GM18867 (cell line): ENCODE measurements at regions not wholly inside any gene's neighbourhood (a gene's known extent, or its start where the extent isn't known, plus 50 kb on each side); places are given as distances from the start of the nearest gene placed in this dataset.
A peak's percentile ranks its signal among the peaks of the same experiment; 100 is the strongest.

Experiments
- ATAC-seq: cut with Tn5 transposase; IDR thresholded peaks from one replicate; pipeline ENCODE4 v1.9.1; 2021; ENCODE audit warnings: mild to moderate bottlenecking, moderate library complexity; ENCODE audit not compliant: unreplicated experiment

DNA sequence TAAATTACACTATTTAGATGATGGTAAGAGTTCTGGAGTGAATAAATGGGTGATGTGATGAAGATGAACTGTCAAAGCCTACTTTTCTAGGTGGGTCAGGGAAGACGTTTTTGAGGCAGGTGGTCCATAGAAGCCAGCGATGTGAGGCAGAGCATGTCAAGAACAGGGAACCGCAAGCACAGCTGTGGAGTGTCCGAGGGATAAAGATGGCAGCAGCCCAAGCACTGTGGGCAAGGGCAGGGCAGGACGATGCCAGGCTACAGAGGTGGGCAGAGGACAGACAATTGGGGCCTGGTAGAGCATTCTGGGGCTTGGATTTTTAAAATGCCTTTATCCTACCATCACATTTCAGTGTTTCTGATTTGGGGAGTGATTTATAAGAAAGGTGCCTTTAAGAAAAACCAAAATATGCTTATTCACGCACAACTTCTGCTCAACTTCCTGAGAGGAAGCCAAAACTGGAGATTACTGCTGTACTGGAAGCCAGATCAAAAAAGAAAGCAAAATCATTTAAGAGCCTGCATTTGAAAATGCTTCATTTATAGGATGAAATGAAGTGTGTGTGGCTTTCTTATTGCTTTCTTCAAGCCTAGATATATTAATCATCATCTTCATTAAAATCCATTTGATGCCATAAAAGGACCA lies 119.0 kb upstream of the WDR17 start:
- no peak for ATAC-seq

DNA sequence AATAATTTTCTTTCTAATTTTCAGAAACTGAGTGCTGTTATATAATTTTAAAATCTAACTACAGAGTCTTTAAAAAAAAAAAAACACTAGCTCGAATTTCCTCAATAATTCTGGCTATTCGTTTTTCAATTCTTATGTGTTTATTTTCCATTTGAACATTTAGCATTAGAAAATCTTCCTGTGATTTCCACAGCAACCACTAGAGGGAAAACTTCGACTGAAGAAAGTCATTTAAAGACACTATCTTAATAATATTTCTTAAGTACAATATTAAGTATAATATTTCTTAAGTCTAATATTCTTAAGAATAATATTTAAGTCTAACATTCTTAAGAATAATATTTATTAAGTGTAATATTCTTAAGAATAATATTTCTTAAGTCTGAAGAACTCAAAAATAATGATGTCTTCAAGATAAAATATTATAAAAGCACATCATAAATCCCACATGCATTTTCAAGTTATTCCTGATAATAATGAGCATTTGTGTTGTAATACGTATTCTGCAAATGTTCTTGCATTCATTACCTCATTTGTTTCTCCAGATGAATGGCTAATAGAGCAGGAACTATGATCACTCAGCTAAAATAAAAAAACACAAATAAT lies 118.4 kb upstream of the WDR17 start:
- ATAC-seq: peak; percentile 66

DNA sequence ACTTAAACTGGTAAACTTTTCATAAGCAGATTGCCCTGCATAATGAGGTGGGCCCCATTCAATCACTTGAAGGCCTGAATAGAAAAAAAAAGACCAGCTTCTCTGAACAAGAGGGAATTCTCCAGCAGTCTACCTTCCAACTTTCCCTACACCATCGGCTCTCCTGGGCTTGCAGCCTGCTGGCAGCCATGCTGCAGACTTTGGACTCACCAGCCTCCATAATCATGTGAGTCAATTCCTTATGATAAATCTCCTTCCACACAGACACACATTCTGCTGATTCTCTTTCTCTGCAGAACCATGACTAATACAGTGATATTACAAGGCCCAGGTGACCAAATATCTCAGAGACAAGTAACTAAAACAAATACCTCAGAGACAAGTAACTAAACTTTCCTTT lies 113.8 kb upstream of the WDR17 start:
- no peak for ATAC-seq

DNA sequence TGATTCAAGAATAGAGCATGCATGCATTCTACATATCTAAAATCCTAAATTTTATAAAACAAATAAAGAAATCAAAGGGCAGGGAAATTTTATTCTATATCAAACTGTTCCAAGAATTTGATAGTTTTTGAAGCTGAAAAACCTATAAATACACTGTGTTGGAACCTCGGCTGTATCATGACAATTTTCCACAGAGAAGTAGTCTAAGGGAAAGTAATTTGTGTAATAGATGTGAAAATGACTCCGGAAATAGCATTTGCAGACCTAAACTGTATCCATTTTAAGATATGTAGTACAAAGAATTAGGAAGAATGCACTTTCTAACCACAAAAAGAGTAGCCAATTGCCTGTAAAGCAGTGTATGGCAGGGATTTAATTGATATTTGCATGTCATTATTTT lies 112.5 kb upstream of the WDR17 start:
- ATAC-seq: no peak

DNA sequence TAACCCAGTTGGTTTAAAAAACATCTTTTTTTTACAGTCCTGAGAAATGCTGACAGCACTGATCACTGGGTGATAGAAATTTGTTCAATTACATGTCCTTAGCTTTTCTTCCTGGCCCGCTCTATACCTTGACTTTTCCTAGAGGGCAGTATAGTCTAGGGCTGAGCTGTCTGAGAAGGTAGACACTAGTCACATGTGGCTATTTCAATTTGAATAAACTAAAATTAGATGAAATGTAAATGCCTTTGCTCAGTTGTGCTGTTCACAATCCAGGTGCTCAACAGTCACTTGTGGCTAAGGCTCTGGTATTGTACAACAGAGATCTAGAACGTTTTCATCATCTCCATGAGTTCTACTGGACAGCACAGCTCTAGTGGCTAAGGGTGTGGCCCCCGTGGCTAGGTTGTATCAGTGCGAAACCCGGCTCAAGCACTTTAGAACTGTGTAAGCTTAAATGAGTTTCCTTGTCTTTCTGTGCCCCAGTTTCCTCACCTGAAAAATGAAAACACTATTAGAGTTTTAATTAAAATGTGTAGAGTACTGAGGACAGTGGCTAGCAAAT lies 111.6 kb upstream of the WDR17 start:
- peak; percentile 97 for ATAC-seq

DNA sequence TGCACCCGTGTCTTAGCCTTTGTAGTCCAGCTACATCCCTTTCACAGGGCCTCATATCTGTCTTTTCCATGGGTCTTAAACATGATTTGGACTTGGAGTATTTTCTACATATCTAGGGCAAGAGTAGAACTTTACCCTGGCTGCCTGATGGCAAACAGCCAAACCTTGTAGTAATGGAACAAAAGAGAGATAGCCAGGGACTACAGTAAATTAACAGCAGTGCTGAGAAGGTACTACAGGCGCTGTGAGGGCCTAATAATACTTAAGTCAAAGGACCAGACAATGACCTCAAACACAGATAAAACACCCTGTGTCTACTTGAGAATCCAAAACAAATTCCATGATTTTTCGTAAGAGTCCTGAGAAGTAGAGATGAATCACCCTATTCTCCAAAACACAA lies 111.0 kb upstream of the WDR17 start:
- ATAC-seq: no peak

DNA sequence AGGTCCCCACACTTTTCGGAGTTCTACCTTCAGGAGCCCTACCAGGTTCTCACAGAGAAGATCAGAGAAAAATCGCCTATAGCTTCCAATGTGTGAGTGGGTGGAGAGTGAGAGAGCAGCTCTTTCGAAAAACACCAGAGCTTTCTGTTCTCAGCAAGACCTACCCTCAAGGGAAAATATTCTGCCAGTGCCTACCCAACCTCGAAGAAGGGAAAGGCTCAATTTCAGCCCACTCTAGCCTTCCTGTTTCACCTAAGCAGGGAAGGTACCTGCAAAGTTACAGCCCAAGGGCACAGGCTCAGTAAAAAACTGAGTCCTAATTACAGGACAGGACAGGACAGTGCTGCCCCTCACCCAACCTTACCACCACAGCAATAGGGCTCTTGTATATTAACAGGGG lies 104.0 kb upstream of the WDR17 start:
- ATAC-seq: peak; percentile 87

DNA sequence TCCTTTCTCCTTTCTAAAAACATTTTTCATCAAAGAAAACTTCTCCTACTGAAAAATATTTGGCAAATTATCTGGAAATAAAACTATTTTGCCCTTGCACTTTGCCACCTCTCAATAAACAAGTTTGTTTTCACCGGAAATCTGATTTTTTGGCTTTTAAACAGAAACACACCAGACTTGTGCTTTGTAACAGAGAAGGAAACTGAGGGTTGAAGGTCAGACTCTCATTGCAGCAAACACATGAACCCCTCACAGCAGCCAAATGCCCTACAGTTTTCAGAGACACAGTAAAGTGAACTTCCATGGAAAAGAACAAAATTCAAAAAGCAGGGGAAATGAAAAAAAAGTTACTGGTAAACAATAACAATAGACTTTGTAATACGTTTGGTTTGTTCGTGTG lies 95.6 kb upstream of the WDR17 start:
- ATAC-seq: no peak

DNA sequence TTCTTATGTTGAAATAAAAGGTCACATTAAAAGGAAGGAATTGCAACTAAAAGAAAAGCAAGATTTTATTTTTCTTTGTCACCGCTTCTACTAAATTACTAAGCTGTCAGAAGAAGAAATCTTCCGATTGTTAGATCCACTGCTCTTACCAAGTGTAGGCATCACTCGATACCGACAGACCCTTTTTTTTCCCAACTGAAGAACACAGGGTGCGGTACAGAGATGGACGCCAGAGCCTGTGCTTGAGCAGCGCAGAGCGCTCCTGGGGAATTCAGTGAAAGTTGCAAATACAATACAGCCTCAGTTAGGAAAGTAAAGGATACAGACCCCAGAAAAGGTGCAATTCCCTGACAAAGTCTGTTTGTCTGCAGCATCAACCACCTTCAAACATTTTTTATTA lies 94.9 kb upstream of the WDR17 start:
- ATAC-seq: no peak

DNA sequence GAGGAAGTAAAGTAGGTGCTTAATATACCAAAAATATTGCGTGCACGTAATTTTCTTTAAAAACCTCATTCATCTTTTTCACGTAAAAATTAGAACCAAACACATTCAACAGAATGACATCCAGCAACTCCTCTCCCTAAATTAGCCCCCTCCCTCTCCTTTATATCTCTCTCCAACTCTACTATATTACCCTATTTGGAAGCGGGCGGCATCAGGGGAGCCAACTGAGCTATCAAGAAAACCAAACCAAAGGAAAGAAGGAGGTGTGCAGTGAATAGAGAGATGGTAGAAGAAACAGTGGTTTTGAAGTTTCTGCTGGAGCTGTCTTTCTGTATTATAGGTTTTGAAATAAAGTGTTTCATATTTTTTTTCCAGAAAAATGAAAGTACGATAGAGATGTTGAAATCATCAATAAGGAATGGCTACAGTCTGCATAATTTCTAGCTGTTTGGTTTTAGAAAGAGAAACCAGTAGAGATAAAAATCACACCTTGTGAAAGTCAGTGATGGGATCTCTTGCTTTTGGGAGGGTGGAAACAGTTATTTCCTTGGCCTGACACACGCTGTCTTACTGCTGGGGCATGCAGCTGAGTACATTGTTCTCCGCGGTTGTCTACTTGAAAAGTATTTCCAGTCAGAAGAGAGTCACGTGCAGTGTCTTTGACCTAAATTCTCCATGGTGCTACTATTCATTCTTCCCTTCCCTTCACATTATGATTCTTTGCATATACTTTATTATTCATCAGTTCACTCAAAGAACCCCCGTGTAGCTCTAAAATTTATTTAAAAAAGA lies 94.1 kb upstream of the WDR17 start:
- no peak for ATAC-seq

DNA sequence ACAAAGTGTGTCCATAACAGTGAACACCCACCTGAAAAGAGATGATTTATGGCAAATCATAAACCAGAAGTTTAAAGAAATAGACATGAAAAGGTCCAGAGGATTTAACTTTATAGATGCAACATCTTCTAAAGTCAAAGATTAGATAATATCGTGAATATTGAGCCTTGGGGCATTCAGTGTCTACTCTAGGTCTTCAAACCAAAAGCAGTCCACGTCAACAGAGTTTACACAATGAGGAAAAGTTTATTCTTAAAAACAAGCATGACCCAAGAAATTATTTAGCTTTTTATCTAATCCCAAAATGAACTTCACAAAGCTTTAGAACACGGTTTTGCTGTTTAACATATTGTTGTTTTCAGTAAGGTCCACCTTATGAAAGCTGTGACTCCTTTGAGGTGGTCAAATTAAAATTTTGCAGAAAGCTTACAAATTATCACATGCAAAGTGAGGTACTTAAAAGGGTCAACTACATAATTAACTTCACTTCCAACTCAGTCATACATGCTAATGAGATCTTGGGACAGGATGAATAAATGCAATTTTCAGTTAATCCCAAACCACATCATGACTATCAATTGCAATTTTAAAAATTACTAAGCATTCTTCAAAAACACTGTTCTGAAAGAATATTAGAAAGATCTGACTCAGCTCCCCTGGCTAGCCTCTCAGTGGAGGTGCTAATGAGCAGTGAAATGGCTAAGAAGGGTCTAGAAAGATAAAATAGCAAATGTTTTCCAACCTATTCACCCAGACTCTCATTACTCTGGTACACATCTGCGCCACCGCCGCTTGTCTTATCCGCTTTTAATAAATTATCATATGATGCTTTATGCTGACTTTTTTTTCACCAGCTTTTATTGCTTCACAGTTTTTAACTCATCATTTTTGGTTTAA lies 92.4 kb upstream of the WDR17 start:
- no peak for ATAC-seq

DNA sequence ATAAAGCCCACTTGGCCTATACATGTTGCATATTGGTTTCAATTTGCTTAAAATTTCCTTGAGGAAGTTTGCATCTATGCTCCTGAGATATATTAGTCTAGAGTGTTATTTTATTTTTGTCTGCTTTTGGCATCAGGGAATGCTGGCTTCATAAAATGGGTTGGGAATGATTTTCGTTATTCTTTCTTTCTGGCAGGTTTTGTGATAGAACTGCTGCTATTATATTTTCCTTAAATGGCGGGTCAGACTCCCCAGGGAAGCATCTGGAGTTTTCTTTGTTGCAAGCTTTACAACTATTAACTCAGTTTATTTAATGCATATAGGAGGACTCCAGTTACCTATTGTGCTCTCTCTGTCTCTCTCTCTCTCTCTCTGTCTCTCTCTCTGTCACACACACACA lies 82.0 kb upstream of the WDR17 start:
- ATAC-seq: no peak

DNA sequence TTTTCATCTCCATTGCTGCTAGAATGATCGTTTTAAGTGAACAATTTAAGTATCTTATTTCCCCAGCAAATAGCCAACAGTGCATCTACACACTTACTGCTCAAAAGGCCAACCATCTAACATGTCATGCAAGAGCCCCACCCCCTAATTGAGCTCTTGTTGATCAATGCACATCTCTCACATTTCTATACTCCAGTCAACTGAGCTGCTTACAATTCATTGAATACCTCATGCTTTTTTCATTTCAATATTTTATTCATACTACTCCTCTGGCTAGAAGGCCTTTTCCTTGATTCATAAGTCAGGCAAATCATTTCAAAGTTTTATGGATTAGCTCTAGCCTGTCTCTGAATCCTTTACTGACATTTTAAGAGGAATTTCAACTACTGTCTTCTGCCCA lies 79.0 kb upstream of the WDR17 start:
- no peak for ATAC-seq

DNA sequence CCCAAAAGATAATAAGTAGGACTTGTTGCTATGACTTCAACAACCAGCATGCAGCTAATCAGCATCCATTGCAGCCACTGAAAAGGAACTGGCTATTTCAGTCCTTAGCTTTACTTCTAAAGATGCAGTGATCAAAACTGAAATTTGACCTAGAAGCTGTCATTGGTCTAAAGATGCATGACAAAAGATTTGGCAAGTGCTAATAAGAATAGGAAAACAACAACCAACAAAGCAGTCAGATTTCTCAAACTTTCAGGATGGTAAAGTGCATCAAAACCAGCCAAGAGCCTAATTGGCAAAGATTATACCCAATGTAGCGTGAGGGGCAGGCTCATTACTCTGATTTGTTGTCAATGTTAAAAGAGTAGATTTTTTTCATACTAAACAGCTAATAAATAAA lies 77.1 kb upstream of the WDR17 start:
- ATAC-seq: no peak

DNA sequence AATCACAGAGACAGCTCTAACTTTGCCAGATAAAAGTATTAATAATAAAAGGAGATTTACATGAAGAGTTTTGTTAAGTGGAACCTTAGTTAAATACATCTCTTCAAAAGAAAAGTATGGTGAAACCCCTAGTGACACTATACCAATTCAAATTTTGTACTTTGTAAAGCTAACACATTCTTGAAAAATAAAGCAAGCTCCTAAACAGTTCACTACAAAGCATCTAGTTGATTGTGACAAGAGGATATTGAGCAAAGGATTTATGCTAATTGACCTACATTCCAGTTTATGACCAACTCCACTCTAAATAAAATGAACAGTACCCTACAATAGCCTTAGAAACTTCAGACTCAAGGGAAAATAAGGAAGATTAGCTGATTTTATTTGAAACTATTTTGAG lies 69.4 kb upstream of the WDR17 start:
- no peak for ATAC-seq

DNA sequence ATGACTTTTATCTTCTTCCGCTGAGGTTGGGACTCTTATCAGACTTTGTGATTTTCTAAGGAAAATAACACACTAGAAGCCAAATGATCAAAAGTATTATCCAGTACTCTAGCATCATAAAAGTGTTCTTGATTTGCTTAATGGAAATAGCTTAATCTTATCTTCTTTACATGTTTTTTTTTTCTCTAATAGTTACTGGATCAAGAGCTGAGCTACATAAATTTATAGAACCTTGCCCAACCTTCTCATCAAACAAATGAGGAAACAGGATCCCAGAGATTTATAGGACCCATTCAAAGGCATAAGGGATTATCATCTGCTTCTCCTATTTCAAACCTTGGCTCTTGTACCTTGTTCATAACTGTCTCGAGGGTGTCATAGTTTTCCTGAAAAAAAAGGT lies 68.3 kb upstream of the WDR17 start:
- no peak for ATAC-seq

DNA sequence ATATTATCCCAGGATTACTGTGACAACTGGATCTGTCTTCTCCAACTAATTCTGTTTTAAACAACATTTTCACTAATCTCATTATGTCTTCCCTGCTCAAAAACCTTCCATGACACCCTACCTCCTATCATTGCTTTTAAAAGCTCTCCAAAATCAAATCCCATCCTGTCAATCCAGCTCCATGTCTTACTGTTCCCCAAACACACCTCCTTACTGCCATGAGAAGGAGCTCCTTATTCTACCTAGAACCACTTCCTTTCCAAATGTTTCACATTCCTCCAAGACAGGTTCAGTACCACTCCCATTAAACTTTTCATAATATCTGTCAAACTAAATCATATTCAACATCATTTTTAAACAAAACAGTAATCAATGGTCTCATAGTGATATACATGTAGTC lies 66.9 kb upstream of the WDR17 start:
- ATAC-seq: no peak

DNA sequence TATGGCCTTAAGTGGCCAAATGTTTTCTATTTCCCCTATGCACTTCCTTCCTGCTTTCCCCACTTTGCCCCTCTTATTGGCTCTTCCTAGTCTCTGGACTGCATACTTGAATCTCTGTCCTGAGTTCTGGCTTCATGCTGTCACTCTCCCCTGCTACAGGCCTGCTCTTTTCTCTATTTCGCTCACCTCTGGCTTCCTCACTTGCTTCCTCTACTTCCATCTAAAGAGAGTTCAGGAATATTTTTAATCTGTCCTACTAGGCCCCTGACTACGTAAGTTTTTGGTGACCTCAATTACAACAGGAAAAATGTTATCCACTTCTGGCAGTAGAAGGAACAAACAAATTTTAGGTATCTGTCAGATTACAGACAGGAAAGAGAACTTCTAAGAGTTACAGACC lies 65.7 kb upstream of the WDR17 start:
- no peak for ATAC-seq

DNA sequence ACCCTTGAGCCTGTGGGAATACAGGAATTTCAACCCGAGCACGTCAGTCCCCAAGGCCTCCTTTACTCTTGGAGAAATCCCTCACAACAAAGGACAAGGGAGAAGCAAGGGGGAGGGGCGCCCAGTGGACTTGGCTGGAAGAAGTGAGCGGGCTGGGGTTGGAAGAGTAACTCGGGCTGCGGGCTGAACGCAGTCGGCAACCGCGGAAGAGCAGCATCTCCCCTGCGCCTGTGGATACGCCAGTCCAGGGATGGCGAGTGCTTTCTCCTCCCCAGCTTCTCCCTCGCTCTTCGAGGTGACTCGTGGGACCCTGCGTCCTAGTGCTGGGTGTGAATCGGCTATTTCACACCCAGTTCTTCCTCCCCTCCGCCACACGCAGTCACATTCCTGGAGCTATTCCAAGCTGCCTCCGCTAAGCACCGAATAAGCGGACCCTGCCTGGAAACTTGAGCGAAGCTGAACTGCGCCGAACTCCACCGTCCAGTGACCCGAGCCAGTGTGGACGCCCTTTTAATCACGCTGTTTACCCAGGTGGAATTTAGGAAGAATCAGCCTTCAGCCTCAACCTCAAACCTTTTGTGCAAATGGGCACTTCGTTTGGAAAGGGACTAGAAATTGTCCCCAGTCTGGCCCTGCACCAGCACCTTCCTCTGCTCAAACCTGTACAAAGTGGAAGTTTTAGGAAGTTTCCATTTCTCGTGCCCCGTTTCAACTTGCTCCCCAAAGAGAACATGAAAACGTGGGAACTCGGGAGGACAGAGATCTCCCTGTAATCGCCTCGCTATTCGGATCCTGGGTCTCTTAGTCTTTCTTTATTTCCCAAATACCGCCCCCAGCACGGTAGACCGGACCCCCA lies 64.3 kb upstream of the WDR17 start:
- no peak for ATAC-seq

DNA sequence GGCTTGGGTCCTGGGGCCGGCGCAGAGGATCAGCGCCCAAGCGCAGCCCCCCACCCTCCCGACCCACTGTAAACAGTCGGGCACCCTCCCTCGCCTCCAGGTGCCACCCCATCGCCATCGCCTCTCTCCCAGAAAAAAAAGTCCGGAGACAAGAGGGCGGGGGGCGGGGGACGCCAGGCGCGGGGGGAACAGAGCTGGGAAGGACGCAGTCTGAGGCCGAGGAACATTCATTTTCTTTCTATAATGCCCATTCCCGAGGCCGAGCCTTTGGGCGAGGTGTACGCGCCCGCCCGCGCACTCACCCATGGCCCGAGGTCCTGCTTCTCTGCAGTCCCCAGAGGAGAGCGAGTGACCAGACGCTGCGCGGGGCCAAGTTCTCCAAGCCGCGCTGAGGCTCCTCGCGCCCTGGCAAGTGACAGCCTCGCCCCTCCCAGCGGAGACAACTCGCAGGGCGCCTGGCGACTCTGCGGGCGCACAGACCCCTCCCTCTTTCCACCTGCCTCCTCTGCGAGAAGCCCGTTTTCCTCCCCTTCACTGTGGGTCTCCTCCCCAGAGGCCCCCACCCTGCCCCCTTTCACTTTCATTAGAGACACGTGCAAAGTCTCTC lies 63.5 kb upstream of the WDR17 start:
- peak; percentile 78 for ATAC-seq
